B cell (primary cell): ENCODE measurements at regions not wholly inside any gene's neighbourhood (a gene's known extent, or its start where the extent isn't known, plus 50 kb on each side); places are given as distances from the start of the nearest gene placed in this dataset.

Experiments used
- ATAC-seq: fragments of 200-7000 bp; cut with Tn5 transposase; one replicate; pipeline ENCODE4 v1.10.0; 2021; ENCODE audit warnings: low read depth, mild to moderate bottlenecking, moderate number of reproducible peaks, moderate library complexity
- CTCF ChIA-PET: fragments of 350-600 bp; sonication (Branson Sonifier 250); formaldehyde crosslinking; loops from one replicate; lab custom pipeline; 2021; ENCODE audit warnings: antibody characterized with exemption, inconsistent platforms; lab: Charles Lee
- POLR2A ChIA-PET: fragments of 350-600 bp; sonication (Branson Sonifier 250); formaldehyde crosslinking; loops from one replicate; lab custom pipeline; 2021; ENCODE audit warnings: antibody characterized with exemption; lab: Charles Lee
- DNase-seq: peaks from one replicate; pipeline ENCODE4 v3.0.0; 2013
- H2AFZ ChIP-seq: 2 replicates; pipeline ENCODE4 v1.6.1; 2012; ENCODE audit warnings: mild to moderate bottlenecking, low read depth, low read length; ENCODE audit not compliant: insufficient read depth, poor library complexity, severe bottlenecking
- H3K27ac ChIP-seq, 2 donors: 1 replicate in 1 of 2; 2 replicates in 1 of 2; pipeline ENCODE4 v1.5.1; 2012 to 2013; ENCODE audit warnings: low read length in 2 of 2, mild to moderate bottlenecking in 2 of 2, moderate library complexity in 1 of 2
- H3K27me3 ChIP-seq, 4 experiments: fragments of 200-600 bp in 1 of 4; sonication (generic) in 1 of 4; replicated peaks in 1 of 4; 1 replicate in 2 of 4; 2 replicates in 2 of 4; pipeline versions ENCODE4 v1.6.1 to v1.7.0; 2013 to 2016; ENCODE audit warnings: low read length in 3 of 4, mild to moderate bottlenecking in 2 of 4, mixed read lengths in 1 of 4, moderate library complexity in 1 of 4; ENCODE audit not compliant: insufficient read depth in 4 of 4, control insufficient read depth in 3 of 4; ENCODE audit errors: control extremely low read depth in 1 of 4
- H3K36me3 ChIP-seq, 2 experiments: replicated peaks in 1 of 2; 1 replicate in 1 of 2; 2 replicates in 1 of 2; pipeline versions ENCODE4 v1.6.1 to v1.7.1; 2013; ENCODE audit warnings: low read length in 1 of 2; ENCODE audit not compliant: insufficient read depth in 2 of 2, control insufficient read depth in 1 of 2; ENCODE audit errors: control extremely low read depth in 1 of 2, extremely low read depth in 1 of 2
- H3K4me1 ChIP-seq, 2 donors: fragments of 200-600 bp in 1 of 2; sonication (generic) in 1 of 2; 1 replicate in 1 of 2; 2 replicates in 1 of 2; pipeline versions ENCODE4 v1.5.1 to v1.6.1; 2013 to 2017; ENCODE audit warnings: low read length in 2 of 2; ENCODE audit not compliant: control insufficient read depth in 2 of 2, insufficient read depth in 2 of 2
- H3K4me2 ChIP-seq: replicated peaks from 2 replicates; pipeline ENCODE3; 2012; ENCODE audit warnings: mild to moderate bottlenecking, low read depth, low read length; ENCODE audit not compliant: poor library complexity, severe bottlenecking
- H3K4me3 ChIP-seq, 5 experiments: fragments of 200-600 bp in 1 of 5; sonication (generic) in 1 of 5; 1 replicate in 3 of 5; 2 replicates in 2 of 5; pipeline versions ENCODE4 v1.5.1 to v1.7.0; 2011 to 2016; ENCODE audit warnings: low read length in 4 of 5, mild to moderate bottlenecking in 4 of 5, low read depth in 2 of 5, control low read depth in 1 of 5, moderate library complexity in 1 of 5; ENCODE audit not compliant: insufficient read depth in 1 of 5; ENCODE audit errors: control extremely low read depth in 1 of 5, extremely low read depth in 1 of 5
- H3K79me2 ChIP-seq: fragments of 200-600 bp; sonication (generic); one replicate; pipeline ENCODE4 v1.6.0; 2016; ENCODE audit warnings: low read length; ENCODE audit not compliant: control insufficient read depth, insufficient read depth
- H3K9ac ChIP-seq: fragments of 200-600 bp; sonication (generic); 2 replicates; pipeline ENCODE4 v1.6.1; 2017; ENCODE audit warnings: mild to moderate bottlenecking, low read length, moderate library complexity
- H3K9me3 ChIP-seq, 3 donors: one replicate each; pipeline versions ENCODE4 v1.6.1 to v1.7.1; 2013; ENCODE audit warnings: low read length in 2 of 3; ENCODE audit not compliant: control insufficient read depth in 2 of 3, insufficient read depth in 1 of 3; ENCODE audit errors: control extremely low read depth in 1 of 3
- H4K20me1 ChIP-seq: 2 replicates; pipeline ENCODE4 v1.6.0; 2012; ENCODE audit warnings: mild to moderate bottlenecking, low read length; ENCODE audit not compliant: insufficient read depth, control insufficient read depth, poor library complexity, severe bottlenecking
- H3K27ac Mint-ChIP-seq: one replicate; pipeline ENCODE4 v1.8.0; 2021; ENCODE audit warnings: mixed read lengths
- H3K27me3 Mint-ChIP-seq: one replicate; pipeline ENCODE4 v1.8.0; 2021; ENCODE audit warnings: mixed read lengths
- H3K4me1 Mint-ChIP-seq: one replicate; pipeline ENCODE4 v1.8.0; 2021; ENCODE audit warnings: mixed read lengths
- H3K4me3 Mint-ChIP-seq: one replicate; pipeline ENCODE4 v1.8.0; 2021; ENCODE audit warnings: mixed read lengths
- H3K9me3 Mint-ChIP-seq: one replicate; pipeline ENCODE4 v1.8.0; 2022; ENCODE audit warnings: mixed read lengths; ENCODE audit not compliant: insufficient read depth
- EZH2 ChIP-seq: IDR thresholded peaks from 2 replicates; pipeline ENCODE4 v1.6.1; 2012; ENCODE audit warnings: borderline replicate concordance, low read depth, mild to moderate bottlenecking, moderate library complexity, low read length; ENCODE audit not compliant: insufficient read depth, poor library complexity, severe bottlenecking
- WGBS: methylation state at CpG from one replicate; pipeline ENCODE4 v1.1.5; 2013; ENCODE audit warnings: missing lambda C conversion rate; ENCODE audit not compliant: insufficient coverage; 5-methylcytosine and 5-hydroxymethylcytosine counted together
- intact Hi-C: fragments of 100-400 bp; cut with micrococcal nuclease; formaldehyde crosslinking; loops from one replicate; pipeline ENCODE4 v1.10.0; 2022
- TF ChIP-seq, protein P1 (sequence below): fragments of 200-600 bp; IDR thresholded peaks from one replicate; pipeline ENCODE4 v1.8.0; 2022; ENCODE audit warnings: antibody characterized with exemption, mild to moderate bottlenecking

- Histone ChIP-seq H3K27ac (no peak overlapping the region), H3K36me3 (no peaks in the 10 kb centered on the region), H3K79me2 (no peaks in the 10 kb centered on the region), H3K4me3 (no peak overlapping the region), H3K27me3 (no peaks in the 10 kb centered on the region), H2AFZ (no peak overlapping the region), H4K20me1 (no peaks in the 10 kb centered on the region), H3K4me2 (no peak overlapping the region), H3K4me1 (no peaks in the 10 kb centered on the region), H3K9ac (no peak overlapping the region), H3K9me3 (peaks cover 0 to 1% (median 0%) of the 10 kb centered on the region in 3 donors)
- no peak overlapping the region for H3K27ac Mint-ChIP-seq
- H3K4me1 Mint-ChIP-seq, result peaks cover 2% of the 10 kb centered on the region
- ATAC-seq (no peak), DNase-seq (no peak)
- ChIA-PET POLR2A (no interaction called here), CTCF (no interaction called here)
- intact Hi-C loops, result no loop called here
- TF ChIP-seq, protein P1, sequence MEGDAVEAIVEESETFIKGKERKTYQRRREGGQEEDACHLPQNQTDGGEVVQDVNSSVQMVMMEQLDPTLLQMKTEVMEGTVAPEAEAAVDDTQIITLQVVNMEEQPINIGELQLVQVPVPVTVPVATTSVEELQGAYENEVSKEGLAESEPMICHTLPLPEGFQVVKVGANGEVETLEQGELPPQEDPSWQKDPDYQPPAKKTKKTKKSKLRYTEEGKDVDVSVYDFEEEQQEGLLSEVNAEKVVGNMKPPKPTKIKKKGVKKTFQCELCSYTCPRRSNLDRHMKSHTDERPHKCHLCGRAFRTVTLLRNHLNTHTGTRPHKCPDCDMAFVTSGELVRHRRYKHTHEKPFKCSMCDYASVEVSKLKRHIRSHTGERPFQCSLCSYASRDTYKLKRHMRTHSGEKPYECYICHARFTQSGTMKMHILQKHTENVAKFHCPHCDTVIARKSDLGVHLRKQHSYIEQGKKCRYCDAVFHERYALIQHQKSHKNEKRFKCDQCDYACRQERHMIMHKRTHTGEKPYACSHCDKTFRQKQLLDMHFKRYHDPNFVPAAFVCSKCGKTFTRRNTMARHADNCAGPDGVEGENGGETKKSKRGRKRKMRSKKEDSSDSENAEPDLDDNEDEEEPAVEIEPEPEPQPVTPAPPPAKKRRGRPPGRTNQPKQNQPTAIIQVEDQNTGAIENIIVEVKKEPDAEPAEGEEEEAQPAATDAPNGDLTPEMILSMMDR, result no peak
- no peak for TF ChIP-seq EZH2
- no peaks in the 10 kb centered on the region for H3K9me3 Mint-ChIP-seq
- no peaks in the 10 kb centered on the region for H3K27me3 Mint-ChIP-seq
- 33% methylated on average over 1 of the region's 2 CpGs for WGBS
- no peak overlapping the region for H3K4me3 Mint-ChIP-seq
Measured at GRCh38 chr3:117261983-117262421, 552.4 kb downstream of the TUSC7 start.

DNA sequence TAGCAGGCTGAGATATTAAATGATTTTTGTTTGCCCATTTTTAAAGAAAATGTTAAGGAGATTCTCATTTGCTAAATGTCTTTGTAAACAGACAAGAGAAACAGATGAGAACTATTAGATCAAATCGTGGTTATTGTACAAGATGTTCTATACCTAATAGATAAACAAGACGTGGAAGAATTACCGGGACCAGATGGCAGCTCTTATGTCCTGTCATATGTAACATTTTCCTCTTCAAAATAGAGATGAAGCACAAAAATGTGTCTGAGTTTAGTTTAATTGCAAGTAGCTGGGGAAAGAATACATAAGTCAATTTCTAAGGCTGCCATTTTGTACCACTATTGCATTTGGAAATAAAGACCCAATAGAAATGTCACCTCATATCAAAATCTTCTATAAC is 553.7 kb downstream of the TUSC7 start:
- H3K79me2 ChIP-seq, result no peaks in the 10 kb centered on the region
- H3K9me3 ChIP-seq, result peaks cover 0 to 1% (median 0%) of the 10 kb centered on the region in 3 donors
- Mint-ChIP-seq H3K4me3 (no peak overlapping the region), H3K4me1 (peaks cover 2% of the 10 kb centered on the region), H3K27ac (no peak overlapping the region), H3K9me3 (no peaks in the 10 kb centered on the region), H3K27me3 (no peaks in the 10 kb centered on the region)
- DNase-seq (no peak), ATAC-seq (no peak)
- ChIA-PET CTCF (no interaction called here), POLR2A (no interaction called here)
- H3K27me3 ChIP-seq, result no peaks in the 10 kb centered on the region
- no peaks in the 10 kb centered on the region for H3K4me1 ChIP-seq
- no peak overlapping the region for H3K4me2 ChIP-seq
- H3K27ac ChIP-seq, result no peak overlapping the region
- H4K20me1 ChIP-seq, result no peaks in the 10 kb centered on the region
- no peak overlapping the region for H3K9ac ChIP-seq
- no peaks in the 10 kb centered on the region for H3K36me3 ChIP-seq
- no peak overlapping the region for H3K4me3 ChIP-seq
- intact Hi-C loops, result no loop called here
- H2AFZ ChIP-seq, result no peak overlapping the region
- TF ChIP-seq, protein P1, result no peak
- TF ChIP-seq EZH2, result no peak
- WGBS, result no CpG with 5 or more reads among the region's 3 CpGs
